Activated CD8-positive, alpha-beta T cell treated with anti-CD3 and anti-CD28 coated beads for 36 hours (primary cell): ENCODE measurements at regions not wholly inside any gene's neighbourhood (a gene's known extent, or its start where the extent isn't known, plus 50 kb on each side); places are given as distances from the start of the nearest gene placed in this dataset.

ENCODE experiments used
- ATAC-seq: fragments of 200-7000 bp; cut with Tn5 transposase; one replicate; pipeline ENCODE4 v1.10.0; 2021; ENCODE audit warnings: mild to moderate bottlenecking, moderate library complexity
- CTCF ChIA-PET: fragments of 350-600 bp; sonication (Branson Sonifier 250); formaldehyde crosslinking; loops from one replicate; lab custom pipeline; 2021; ENCODE audit warnings: antibody characterized with exemption; lab: Charles Lee
- POLR2A ChIA-PET: fragments of 350-600 bp; sonication (Branson Sonifier 250); formaldehyde crosslinking; loops from one replicate; lab custom pipeline; 2021; ENCODE audit warnings: antibody characterized with exemption; lab: Charles Lee
- DNase-seq: peaks from one replicate; pipeline ENCODE4 v3.0.0-alpha.2; 2020
- H3K27ac Mint-ChIP-seq: one replicate; pipeline ENCODE4 v1.8.0; 2021; ENCODE audit warnings: mild to moderate bottlenecking, mixed read lengths
- H3K27me3 Mint-ChIP-seq: one replicate; pipeline ENCODE4 v1.8.0; 2021; ENCODE audit warnings: mixed read lengths
- H3K36me3 Mint-ChIP-seq: one replicate; pipeline ENCODE4 v1.8.0; 2021; ENCODE audit warnings: low read depth, mixed read lengths
- H3K4me1 Mint-ChIP-seq: one replicate; pipeline ENCODE4 v1.8.0; 2021; ENCODE audit warnings: low read depth, mixed read lengths
- H3K4me3 Mint-ChIP-seq: one replicate; pipeline ENCODE4 v1.8.0; 2021; ENCODE audit warnings: mild to moderate bottlenecking, moderate library complexity, mixed read lengths
- H3K9me3 Mint-ChIP-seq: one replicate; pipeline ENCODE4 v1.8.0; 2021; ENCODE audit warnings: mixed read lengths
- intact Hi-C: fragments of 100-400 bp; cut with micrococcal nuclease; formaldehyde crosslinking; loops from one replicate; pipeline ENCODE4 v1.10.0; 2022
- TF ChIP-seq, protein P1 (sequence below): fragments of 200-600 bp; IDR thresholded peaks from one replicate; pipeline ENCODE4 v1.8.0; 2022; ENCODE audit warnings: antibody characterized with exemption, mild to moderate bottlenecking

DNA sequence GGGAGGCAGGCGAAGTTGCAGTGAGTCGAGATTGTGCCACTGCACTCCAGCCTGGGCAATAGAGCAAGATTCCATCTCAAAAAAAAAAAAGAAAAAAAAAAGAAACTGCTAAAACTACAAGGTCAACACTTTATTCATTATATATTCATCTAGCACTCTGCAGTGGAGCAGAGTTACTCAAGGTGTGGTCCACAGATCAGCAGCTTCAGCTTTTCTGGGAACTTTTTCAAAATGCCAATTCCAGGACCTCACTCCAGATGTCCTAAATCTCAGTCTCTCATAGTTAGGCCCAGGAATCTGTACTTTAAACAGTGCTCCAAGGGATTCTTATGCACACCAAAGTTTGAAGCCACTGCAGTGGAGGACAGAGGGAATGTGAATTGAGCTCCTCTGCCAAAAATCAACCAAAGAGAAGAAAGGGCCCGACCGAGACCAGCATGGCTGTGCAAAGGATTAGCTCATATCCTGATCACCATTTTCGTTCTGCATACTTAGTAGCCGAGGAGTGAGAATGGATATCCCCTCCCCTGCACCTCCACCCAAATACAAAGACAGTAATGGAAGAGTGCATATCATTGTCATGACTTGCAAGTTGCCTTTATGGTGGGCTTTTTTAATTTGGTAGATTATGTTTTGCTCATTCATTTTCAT, 201.9 kb downstream of the MEX3B start:
- TF ChIP-seq, protein P1, sequence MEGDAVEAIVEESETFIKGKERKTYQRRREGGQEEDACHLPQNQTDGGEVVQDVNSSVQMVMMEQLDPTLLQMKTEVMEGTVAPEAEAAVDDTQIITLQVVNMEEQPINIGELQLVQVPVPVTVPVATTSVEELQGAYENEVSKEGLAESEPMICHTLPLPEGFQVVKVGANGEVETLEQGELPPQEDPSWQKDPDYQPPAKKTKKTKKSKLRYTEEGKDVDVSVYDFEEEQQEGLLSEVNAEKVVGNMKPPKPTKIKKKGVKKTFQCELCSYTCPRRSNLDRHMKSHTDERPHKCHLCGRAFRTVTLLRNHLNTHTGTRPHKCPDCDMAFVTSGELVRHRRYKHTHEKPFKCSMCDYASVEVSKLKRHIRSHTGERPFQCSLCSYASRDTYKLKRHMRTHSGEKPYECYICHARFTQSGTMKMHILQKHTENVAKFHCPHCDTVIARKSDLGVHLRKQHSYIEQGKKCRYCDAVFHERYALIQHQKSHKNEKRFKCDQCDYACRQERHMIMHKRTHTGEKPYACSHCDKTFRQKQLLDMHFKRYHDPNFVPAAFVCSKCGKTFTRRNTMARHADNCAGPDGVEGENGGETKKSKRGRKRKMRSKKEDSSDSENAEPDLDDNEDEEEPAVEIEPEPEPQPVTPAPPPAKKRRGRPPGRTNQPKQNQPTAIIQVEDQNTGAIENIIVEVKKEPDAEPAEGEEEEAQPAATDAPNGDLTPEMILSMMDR = no peak
- H3K27ac Mint-ChIP-seq = no peak overlapping the region
- H3K36me3 Mint-ChIP-seq = no peaks in the 10 kb centered on the region
- intact Hi-C loops = no loop called here
- ChIA-PET CTCF (no interaction called here), POLR2A (no interaction called here)
- no peak for ATAC-seq
- H3K4me3 Mint-ChIP-seq = no peak overlapping the region
- no peak for DNase-seq
- no peaks in the 10 kb centered on the region for H3K4me1 Mint-ChIP-seq
- no peaks in the 10 kb centered on the region for H3K9me3 Mint-ChIP-seq
- H3K27me3 Mint-ChIP-seq = no peaks in the 10 kb centered on the region

DNA sequence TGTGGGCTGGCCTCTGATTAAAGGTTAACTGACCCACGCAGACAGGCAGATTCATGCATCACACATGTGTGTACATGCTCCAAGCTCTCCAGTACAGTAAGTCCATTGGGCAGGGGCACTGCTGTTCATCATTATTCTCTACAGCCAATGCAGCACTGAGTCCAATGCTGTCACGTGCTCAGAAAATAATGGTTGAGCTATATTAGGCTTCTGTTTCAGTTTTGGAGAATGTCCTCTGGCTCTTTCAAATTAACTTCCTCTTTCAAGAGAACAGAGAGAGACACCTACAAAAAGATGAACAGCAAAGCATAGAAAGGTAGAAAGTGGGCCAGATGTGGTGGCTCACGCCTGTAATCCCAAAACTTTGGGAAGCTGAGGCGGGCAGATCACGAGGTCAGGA, 202.6 kb downstream of the MEX3B start:
- DNase-seq (no peak), ATAC-seq (no peak)
- no peaks in the 10 kb centered on the region for H3K9me3 Mint-ChIP-seq
- H3K36me3 Mint-ChIP-seq = no peaks in the 10 kb centered on the region
- no peaks in the 10 kb centered on the region for H3K27me3 Mint-ChIP-seq
- CTCF ChIA-PET = no interaction called here
- TF ChIP-seq, protein P1 = no peak
- intact Hi-C loops = no loop called here
- H3K27ac Mint-ChIP-seq = no peak overlapping the region
- no peaks in the 10 kb centered on the region for H3K4me1 Mint-ChIP-seq
- no peak overlapping the region for H3K4me3 Mint-ChIP-seq
- POLR2A ChIA-PET = no interaction called here

DNA sequence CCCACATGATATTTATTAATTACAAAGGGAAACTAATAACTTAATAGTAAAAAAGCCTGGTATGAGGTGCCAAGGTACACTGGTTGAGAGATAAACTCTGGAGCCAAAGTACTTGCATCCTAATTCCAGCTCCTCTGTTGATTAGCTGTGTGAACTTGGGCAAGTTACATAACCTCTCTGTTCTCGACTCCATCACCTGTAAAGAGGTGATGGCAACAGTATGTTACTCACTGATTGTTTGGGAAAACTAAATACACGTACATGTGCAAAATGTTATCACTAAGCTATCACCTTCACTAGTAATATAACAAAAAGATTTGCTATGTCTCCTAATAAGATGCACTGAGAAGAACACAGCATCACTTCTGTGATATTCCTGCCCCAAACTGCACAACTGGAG, 206.4 kb downstream of the MEX3B start:
- TF ChIP-seq, protein P1 = no peak
- intact Hi-C loops = no loop called here
- Mint-ChIP-seq H3K4me3 (no peak overlapping the region), H3K9me3 (no peaks in the 10 kb centered on the region), H3K36me3 (no peaks in the 10 kb centered on the region), H3K27me3 (peaks cover 3% of the 10 kb centered on the region), H3K27ac (no peak overlapping the region), H3K4me1 (no peaks in the 10 kb centered on the region)
- ChIA-PET POLR2A (no interaction called here), CTCF (no interaction called here)
- DNase-seq (no peak), ATAC-seq (no peak)

DNA sequence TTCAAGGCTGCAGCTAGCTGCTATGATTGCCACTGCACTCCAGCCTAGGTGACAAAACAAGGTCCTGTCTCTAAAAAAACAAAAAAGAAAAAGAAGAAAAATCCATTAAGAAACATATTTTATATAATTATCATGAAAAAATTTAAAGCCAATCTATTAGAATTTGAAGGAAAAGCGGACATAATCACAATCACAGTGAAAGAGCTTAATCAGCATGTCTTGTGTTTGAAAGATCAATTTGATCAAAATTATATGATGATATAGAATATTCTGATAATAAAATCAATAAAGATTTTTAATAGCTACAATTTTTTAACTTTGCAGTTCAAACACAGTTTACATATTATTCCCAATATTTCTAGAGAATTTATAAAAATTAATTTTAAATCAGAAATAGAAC, 210.1 kb downstream of the MEX3B start:
- Mint-ChIP-seq H3K27ac (no peak overlapping the region), H3K9me3 (no peaks in the 10 kb centered on the region), H3K4me3 (no peak overlapping the region), H3K4me1 (no peaks in the 10 kb centered on the region), H3K36me3 (no peaks in the 10 kb centered on the region), H3K27me3 (peaks cover 4% of the 10 kb centered on the region)
- intact Hi-C loops = no loop called here
- POLR2A ChIA-PET = no interaction called here
- TF ChIP-seq, protein P1 = no peak
- no peak for DNase-seq
- CTCF ChIA-PET = no interaction called here
- ATAC-seq = no peak

DNA sequence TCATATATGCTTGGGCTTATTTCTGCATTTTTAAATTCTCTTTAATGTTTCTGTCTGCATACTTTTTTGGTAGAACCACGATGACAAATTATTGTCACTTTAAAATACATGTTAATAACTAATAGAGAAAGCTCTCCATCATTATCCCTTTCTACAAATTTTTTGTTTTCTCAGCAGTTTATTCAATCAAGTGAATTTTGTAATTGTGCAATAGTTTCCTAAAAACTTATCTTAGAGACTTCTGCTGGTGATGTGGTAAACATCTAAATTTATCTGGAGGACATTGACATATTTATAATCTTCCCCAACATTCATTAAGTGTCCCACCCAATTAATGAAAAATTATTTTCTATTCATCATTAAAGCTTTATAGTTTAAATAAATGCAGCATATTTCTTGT, 215.3 kb downstream of the MEX3B start:
- ChIA-PET CTCF (no interaction called here), POLR2A (no interaction called here)
- no peaks in the 10 kb centered on the region for H3K9me3 Mint-ChIP-seq
- peaks cover 3% of the 10 kb centered on the region for H3K27me3 Mint-ChIP-seq
- ATAC-seq (no peak), DNase-seq (no peak)
- TF ChIP-seq, protein P1 = no peak
- no peaks in the 10 kb centered on the region for H3K4me1 Mint-ChIP-seq
- H3K4me3 Mint-ChIP-seq = no peak overlapping the region
- intact Hi-C loops = no loop called here
- H3K27ac Mint-ChIP-seq = no peak overlapping the region
- no peaks in the 10 kb centered on the region for H3K36me3 Mint-ChIP-seq
